ENCODE measurements at regions not wholly inside any gene's neighbourhood (a gene's known extent, or its start where the extent isn't known, plus 50 kb on each side); places are given as distances from the start of the nearest gene placed in this dataset.

- H3K14ac ChIP-seq (replicated peaks; ENCODE audit: low read depth, low read length), result no peak overlapping the region
- no peak overlapping the region for H2BK5ac ChIP-seq (ENCODE audit: low read depth, low read length, poor library complexity, severe bottlenecking)
- H3K23ac ChIP-seq (ENCODE audit: low read depth, low read length), result no peak overlapping the region
- H3K27me3 ChIP-seq (ENCODE audit: control insufficient read depth, insufficient read depth, low read length), result no peaks in the 10 kb centered on the region
- DNase-seq (no peak), ATAC-seq (ENCODE audit: low read depth) (no peak)
- H3K4me2 ChIP-seq (ENCODE audit: low read depth, low read length), result no peak overlapping the region
- no peak overlapping the region for H3K4ac ChIP-seq (ENCODE audit: low read depth, low read length)
- H3K36me3 ChIP-seq (ENCODE audit: control insufficient read depth, insufficient read depth, low read length), result no peaks in the 10 kb centered on the region
- CTCF ChIA-PET, result no interaction called here
- no CpG with 5 or more reads among the region's 1 CpG for WGBS, 2 experiments (ENCODE audit: extremely low coverage in 2 of 2, insufficient read length in 1 of 2)
- no peaks in the 10 kb centered on the region for H3K9me1 ChIP-seq (ENCODE audit: insufficient read depth, low read length)
- no peak overlapping the region for H2BK15ac ChIP-seq (ENCODE audit: low read depth, low read length)
- H3K9me3 ChIP-seq (ENCODE audit: control insufficient read depth, insufficient read depth, low read length), result no peaks in the 10 kb centered on the region
- H3K18ac ChIP-seq (ENCODE audit: low read depth, low read length), result no peak overlapping the region
- no peaks in the 10 kb centered on the region for H3K4me1 ChIP-seq (ENCODE audit: control insufficient read depth, insufficient read depth, low read length)
- TF ChIP-seq CTCF (conservative IDR thresholded peaks at IDR 0.05; ENCODE audit: low read depth, low read length) (no peak), MXI1 (IDR thresholded peaks at IDR 0.05; ENCODE audit: borderline replicate concordance, low read depth, low read length) (no peak), FOS (IDR thresholded peaks at IDR 0.05; ENCODE audit: low read depth, low read length) (no peak), RFX5 (IDR thresholded peaks at IDR 0.05; ENCODE audit: low read depth, low read length) (no peak), CHD1 (IDR thresholded peaks at IDR 0.05; ENCODE audit: low read depth, low read length) (no peak), BHLHE40 (IDR thresholded peaks at IDR 0.05; ENCODE audit: low read depth, low read length) (no peak), NFE2L2 (IDR thresholded peaks at IDR 0.05; ENCODE audit: low read depth, low read length) (no peak), RCOR1 (IDR thresholded peaks at IDR 0.05; ENCODE audit: insufficient replicate concordance, low read length) (no peak), SMC3 (IDR thresholded peaks at IDR 0.05; ENCODE audit: low read depth, low read length) (no peak), MAZ (IDR thresholded peaks at IDR 0.05; ENCODE audit: borderline replicate concordance, low read depth, low read length) (no peak), MAFK (IDR thresholded peaks at IDR 0.05; ENCODE audit: low read depth, low read length) (no peak), RAD21 (IDR thresholded peaks at IDR 0.05; ENCODE audit: low read length) (no peak)
- H2AFZ ChIP-seq (replicated peaks; ENCODE audit: low read length, poor library complexity), result no peak overlapping the region
- H3K56ac ChIP-seq (ENCODE audit: extremely low read depth, insufficient read depth, low read length), result no peak overlapping the region
- BruUV-seq (replicated peaks), result no TSS peak
- intact Hi-C loops (cut with micrococcal nuclease) (no loop called here), dilution Hi-C loops (cut with HindIII; ENCODE audit: low sequenced_read_pairs, unreplicated experiment) (no loop called here), in situ Hi-C loops (cut with MboI; ENCODE audit: low sequenced_read_pairs) (no loop called here)
- H4K20me1 ChIP-seq (ENCODE audit: insufficient read depth, low read length), result no peaks in the 10 kb centered on the region
- H4K5ac ChIP-seq (ENCODE audit: low read depth, low read length), result no peak overlapping the region
- no peak overlapping the region for H2BK120ac ChIP-seq (ENCODE audit: low read depth, low read length)
- H4K91ac ChIP-seq (ENCODE audit: insufficient read depth, low read depth, low read length), result no peak overlapping the region
- H2AK9ac ChIP-seq (replicated peaks; ENCODE audit: low read depth, low read length, poor library complexity), result no peak overlapping the region
- no peaks in the 10 kb centered on the region for H3K79me1 ChIP-seq (ENCODE audit: low read depth in 1 of 2, low read length in 2 of 2)
- no peak overlapping the region for H2BK20ac ChIP-seq (ENCODE audit: low read depth, low read length)
- H3K9ac ChIP-seq (ENCODE audit: low read depth, low read length), result no peak overlapping the region
- POLR2A ChIA-PET (ENCODE audit: unreplicated experiment), result no interaction called here
- no peak overlapping the region for H4K8ac ChIP-seq (ENCODE audit: low read depth in 2 of 2, low read length in 2 of 2)
- no peak overlapping the region for H3K4me3 ChIP-seq (ENCODE audit: insufficient read depth, low read depth, low read length)
- no peak overlapping the region for H2AK5ac ChIP-seq (ENCODE audit: low read depth, low read length)
- no peak overlapping the region for H3K27ac ChIP-seq (ENCODE audit: insufficient read depth, low read length)
Measured at GRCh38 chrX:143336261-143336660, 181.0 kb downstream of the SPANXN3 start.

Measured in IMR-90 (cell line).